Kidney (tissue), 13 donors: ENCODE measurements at regions not wholly inside any gene's neighbourhood (a gene's known extent, or its start where the extent isn't known, plus 50 kb on each side); places are given as distances from the start of the nearest gene placed in this dataset.
"Not testable (repeated sequence)": the region's sequence is repeated elsewhere in the genome, so short reads cannot be mapped to it uniquely, and the experiment has no call there.

ENCODE experiments used
- DNase-seq, 5 donors: peaks; one replicate each; pipeline ENCODE4 v3.0.0-alpha.2; 2013 to 2020
- FAIRE-seq: peaks from 2 replicates; lab custom pipeline; 2012; peaks lifted over from hg19 to GRCh38; lab: Jason Lieb, UNC
- H3K27ac ChIP-seq, 2 donors: one replicate each; pipeline ENCODE4 v1.7.0; 2013; ENCODE audit warnings: low read depth in 2 of 2, low read length in 2 of 2, inconsistent platforms in 1 of 2
- H3K27me3 ChIP-seq: one replicate; pipeline ENCODE4 v1.7.1; 2013; ENCODE audit warnings: low read length, inconsistent platforms; ENCODE audit not compliant: control insufficient read depth, insufficient read depth
- H3K36me3 ChIP-seq, 3 donors: one replicate each; pipeline versions ENCODE4 v1.7.0 to v1.7.1; 2013; ENCODE audit warnings: low read length in 3 of 3, control low read depth in 1 of 3, inconsistent platforms in 1 of 3; ENCODE audit not compliant: insufficient read depth in 3 of 3, control insufficient read depth in 2 of 3
- H3K4me1 ChIP-seq, 3 donors: one replicate each; pipeline versions ENCODE4 v1.7.0 to v1.7.1; 2013; ENCODE audit warnings: low read length in 3 of 3, inconsistent platforms in 1 of 3, low read depth in 1 of 3; ENCODE audit not compliant: control insufficient read depth in 2 of 3, insufficient read depth in 2 of 3
- H3K4me3 ChIP-seq, 3 donors: one replicate each; pipeline versions ENCODE4 v1.7.0 to v1.8.1; 2013; ENCODE audit warnings: low read length in 3 of 3, control low read depth in 1 of 3, inconsistent platforms in 1 of 3
- H3K9ac ChIP-seq, 3 donors: one replicate each; pipeline versions ENCODE4 v1.7.0 to v1.7.1; 2013; ENCODE audit warnings: low read length in 3 of 3, control low read depth in 1 of 3, inconsistent platforms in 1 of 3
- H3K9me3 ChIP-seq, 3 donors: one replicate each; pipeline versions ENCODE4 v1.7.0 to v1.7.1; 2013; ENCODE audit warnings: low read length in 3 of 3, control low read depth in 1 of 3, inconsistent platforms in 1 of 3; ENCODE audit not compliant: control insufficient read depth in 2 of 3, insufficient read depth in 1 of 3
- intact Hi-C: fragments of 100-400 bp; cut with DNase I; formaldehyde crosslinking; loops from one replicate; pipeline ENCODE4 v1.11.1; 2022
- TF ChIP-seq, protein P1 (sequence below): IDR thresholded peaks from 3 replicates; pipeline ENCODE4 v1.5.1; 2012; ENCODE audit warnings: mild to moderate bottlenecking, moderate library complexity, borderline replicate concordance; ENCODE audit not compliant: insufficient read depth; ENCODE audit errors: extremely low read depth
- donor health status: control.
- donor health status: control.
- donor health status: control.
- donor health status: control.
- donor health status: control.
- donor health status: DM: yes; HTN: yes; CAD: no.
- donor health status: Normal renal cell carcinoma (clear cell type).

DNA sequence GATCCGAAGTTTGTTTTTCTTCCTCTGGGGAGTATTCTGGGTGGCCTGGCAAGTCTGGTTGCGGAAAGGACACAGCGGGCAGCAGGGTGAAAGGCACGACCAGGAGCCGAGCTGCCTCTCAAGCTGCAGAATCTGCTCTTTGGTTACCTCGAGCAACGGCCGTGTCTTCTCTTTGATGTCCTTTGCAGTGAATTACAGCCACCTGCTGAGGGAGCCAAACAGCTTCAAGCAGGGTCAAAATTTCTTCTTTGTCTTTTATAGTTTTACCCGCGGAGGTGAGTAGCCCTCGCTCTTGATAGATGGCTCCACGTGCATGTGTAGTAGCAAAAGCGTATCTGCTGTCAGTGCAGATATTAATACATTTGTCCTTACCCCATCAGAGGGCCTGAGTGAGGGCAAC lies 177.3 kb upstream of the MBL2 start:
- no peaks in the 10 kb centered on the region for H3K9me3 ChIP-seq
- FAIRE-seq (no peak), DNase-seq (peak in 3 of 5 donors; percentile 65 to 68 (median 65))
- no peaks in the 10 kb centered on the region for H3K36me3 ChIP-seq
- no peak overlapping the region for H3K9ac ChIP-seq
- H3K27ac ChIP-seq = no peak overlapping the region
- intact Hi-C loops = no loop called here
- no peaks in the 10 kb centered on the region for H3K27me3 ChIP-seq
- no peak overlapping the region for H3K4me3 ChIP-seq
- TF ChIP-seq, protein P1, sequence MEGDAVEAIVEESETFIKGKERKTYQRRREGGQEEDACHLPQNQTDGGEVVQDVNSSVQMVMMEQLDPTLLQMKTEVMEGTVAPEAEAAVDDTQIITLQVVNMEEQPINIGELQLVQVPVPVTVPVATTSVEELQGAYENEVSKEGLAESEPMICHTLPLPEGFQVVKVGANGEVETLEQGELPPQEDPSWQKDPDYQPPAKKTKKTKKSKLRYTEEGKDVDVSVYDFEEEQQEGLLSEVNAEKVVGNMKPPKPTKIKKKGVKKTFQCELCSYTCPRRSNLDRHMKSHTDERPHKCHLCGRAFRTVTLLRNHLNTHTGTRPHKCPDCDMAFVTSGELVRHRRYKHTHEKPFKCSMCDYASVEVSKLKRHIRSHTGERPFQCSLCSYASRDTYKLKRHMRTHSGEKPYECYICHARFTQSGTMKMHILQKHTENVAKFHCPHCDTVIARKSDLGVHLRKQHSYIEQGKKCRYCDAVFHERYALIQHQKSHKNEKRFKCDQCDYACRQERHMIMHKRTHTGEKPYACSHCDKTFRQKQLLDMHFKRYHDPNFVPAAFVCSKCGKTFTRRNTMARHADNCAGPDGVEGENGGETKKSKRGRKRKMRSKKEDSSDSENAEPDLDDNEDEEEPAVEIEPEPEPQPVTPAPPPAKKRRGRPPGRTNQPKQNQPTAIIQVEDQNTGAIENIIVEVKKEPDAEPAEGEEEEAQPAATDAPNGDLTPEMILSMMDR = peak; percentile 16
- H3K4me1 ChIP-seq = peaks cover 0 to 5% (median 0%) of the 10 kb centered on the region in 3 donors

- no peaks in the 10 kb centered on the region for H3K9me3 ChIP-seq
- intact Hi-C loops = no loop called here
- no peak for DNase-seq
- FAIRE-seq = no peak
- no peak overlapping the region for H3K4me3 ChIP-seq
- H3K36me3 ChIP-seq = no peaks in the 10 kb centered on the region
- TF ChIP-seq, protein P1 = no peak
- no peaks in the 10 kb centered on the region for H3K4me1 ChIP-seq
- H3K27ac ChIP-seq = no peak overlapping the region
- H3K9ac ChIP-seq = no peak overlapping the region
- no peaks in the 10 kb centered on the region for H3K27me3 ChIP-seq
These were observed 173.9 kb upstream of the MBL2 start for GRCh38 chr10:52946486-52946885.

DNA sequence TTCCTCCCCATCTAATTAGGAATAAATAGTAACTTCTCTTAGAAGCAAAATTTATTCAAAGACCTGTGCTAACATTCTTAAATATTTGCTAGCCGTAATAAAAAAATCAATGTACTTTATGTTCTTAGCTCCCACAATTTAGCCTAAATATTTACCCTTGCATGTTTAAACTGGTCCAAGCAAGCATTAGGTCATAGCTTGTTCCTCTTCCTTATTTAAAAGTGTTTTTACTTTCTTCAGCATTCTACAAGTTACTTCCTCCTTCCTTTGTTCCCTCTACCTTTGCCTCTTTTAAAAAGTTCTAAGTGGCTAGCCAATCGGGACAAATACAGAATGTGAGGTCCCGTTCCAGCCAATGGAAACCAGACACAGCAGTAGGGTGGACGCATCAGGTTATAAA lies 172.9 kb upstream of the MBL2 start:
- FAIRE-seq, H3K9ac ChIP-seq, H3K27me3 ChIP-seq, H3K9me3 ChIP-seq, intact Hi-C loops, H3K4me3 ChIP-seq, H3K27ac ChIP-seq, H3K36me3 ChIP-seq, H3K4me1 ChIP-seq, DNase-seq: not testable (repeated sequence)

GRCh38 chr10:52940921-52941320 lies 168.3 kb upstream of the MBL2 start:
- no peaks in the 10 kb centered on the region for H3K9me3 ChIP-seq
- FAIRE-seq = no peak
- no peak overlapping the region for H3K9ac ChIP-seq
- no peaks in the 10 kb centered on the region for H3K27me3 ChIP-seq
- TF ChIP-seq, protein P1 = no peak
- no peak overlapping the region for H3K27ac ChIP-seq
- no peak overlapping the region for H3K4me3 ChIP-seq
- no peaks in the 10 kb centered on the region for H3K4me1 ChIP-seq
- H3K36me3 ChIP-seq = no peaks in the 10 kb centered on the region
- intact Hi-C loops = no loop called here
- DNase-seq = no peak
